Keratinocyte (primary cell): ENCODE measurements at regions not wholly inside any gene's neighbourhood (a gene's known extent, or its start where the extent isn't known, plus 50 kb on each side); places are given as distances from the start of the nearest gene placed in this dataset.

Experiments
- CTCF ChIP-seq, 3 experiments: IDR thresholded peaks in 1 of 3; conservative IDR thresholded peaks in 1 of 3; optimal IDR thresholded peaks in 1 of 3; 2 replicates in 2 of 3; 3 replicates in 1 of 3; pipeline versions ENCODE3 to v1.5.1; 2011; ENCODE audit warnings: low read length in 3 of 3, mild to moderate bottlenecking in 3 of 3, moderate library complexity in 2 of 3, control low read depth in 1 of 3, inconsistent platforms in 1 of 3; ENCODE audit not compliant: insufficient read depth in 2 of 3; ENCODE audit errors: extremely low read depth in 1 of 3
- EZH2 ChIP-seq: IDR thresholded peaks from one replicate; pipeline ENCODE4 v1.6.1; 2012; ENCODE audit warnings: inconsistent platforms, mild to moderate bottlenecking, low read length, moderate library complexity

- TF ChIP-seq EZH2 (no peak), CTCF (optimal IDR thresholded peaks at IDR 0.05 in 1 of 3, IDR thresholded peaks at IDR 0.05 in 1 of 3, conservative IDR thresholded peaks at IDR 0.05 in 1 of 3; ENCODE audit: extremely low read depth in 1 of 3, insufficient read depth in 2 of 3, low read length in 3 of 3) (no peak)
These were observed 84.2 kb upstream of the TMEM18 start for GRCh38 chr2:761384-761783.
